Choroid plexus epithelial cell (primary cell): ENCODE measurements at regions not wholly inside any gene's neighbourhood (a gene's known extent, or its start where the extent isn't known, plus 50 kb on each side); places are given as distances from the start of the nearest gene placed in this dataset.

ENCODE experiments used
- DNase-seq: peaks from one replicate; pipeline ENCODE4 v3.0.0-alpha.2; 2010; ENCODE audit warnings: low read depth
- H3K4me3 ChIP-seq: 2 replicates; pipeline ENCODE4 v1.5.1; 2011; ENCODE audit warnings: low read depth, mild to moderate bottlenecking, control low read depth, low read length, moderate library complexity
- CTCF ChIP-seq: conservative IDR thresholded peaks from 2 replicates; pipeline ENCODE4 v1.5.1; 2011; ENCODE audit warnings: low read depth, mild to moderate bottlenecking, control low read depth, inconsistent platforms, low read length, moderate library complexity

- no peak for TF ChIP-seq CTCF
- no peak for DNase-seq
- no peak overlapping the region for H3K4me3 ChIP-seq
Measured at GRCh38 chr9:118364266-118365106, 660.3 kb downstream of the TLR4 start.

- TF ChIP-seq CTCF: no peak
- H3K4me3 ChIP-seq: no peak overlapping the region
- no peak for DNase-seq
Measured at GRCh38 chr9:118366228-118366627, 662.0 kb downstream of the TLR4 start.

GRCh38 chr9:118367383-118367782 lies 663.2 kb downstream of the TLR4 start:
- no peak for TF ChIP-seq CTCF
- no peak for DNase-seq
- H3K4me3 ChIP-seq: no peak overlapping the region

GRCh38 chr9:118384531-118385100 lies 680.4 kb downstream of the TLR4 start:
- no peak for DNase-seq

GRCh38 chr9:118395415-118395814 lies 691.2 kb downstream of the TLR4 start:
- no peak for DNase-seq
- TF ChIP-seq CTCF: no peak
- no peak overlapping the region for H3K4me3 ChIP-seq

More at GRCh38 chr9:118384531-118385100, 680.4 kb downstream of the TLR4 start:
- TF ChIP-seq CTCF: no peak
- H3K4me3 ChIP-seq: no peak overlapping the region

- no peak for DNase-seq
- TF ChIP-seq CTCF: no peak
- H3K4me3 ChIP-seq: no peak overlapping the region
Measured at GRCh38 chr9:118401546-118401945, 697.3 kb downstream of the TLR4 start.

- TF ChIP-seq CTCF: no peak
- H3K4me3 ChIP-seq: no peak overlapping the region
- DNase-seq: no peak
Measured at GRCh38 chr9:118414676-118415075, 710.5 kb downstream of the TLR4 start.
